ENCODE measurements at regions not wholly inside any gene's neighbourhood (a gene's known extent, or its start where the extent isn't known, plus 50 kb on each side); places are given as distances from the start of the nearest gene placed in this dataset.

- Histone ChIP-seq H3K4me3 (ENCODE audit: low read depth, low read length, poor library complexity, severe bottlenecking) (no peak overlapping the region), H3K4me1 (ENCODE audit: insufficient read depth, low read length, poor library complexity, severe bottlenecking) (no peaks in the 10 kb centered on the region), H3K36me3 (ENCODE audit: insufficient read depth, low read length, poor library complexity, severe bottlenecking) (no peaks in the 10 kb centered on the region), H3K27me3 (replicated peaks; ENCODE audit: insufficient read depth, low read depth, low read length, poor library complexity) (peaks cover 19% of the 10 kb centered on the region), H3K27ac (ENCODE audit: low read depth, low read length, poor library complexity, severe bottlenecking) (no peak overlapping the region), H3K9me3 (ENCODE audit: low read depth, low read length, poor library complexity, severe bottlenecking) (no peaks in the 10 kb centered on the region)
- ChIA-PET POLR2A (ENCODE audit: low non-redundant PET) (no interaction called here), CTCF (no interaction called here)
- intact Hi-C loops (cut with micrococcal nuclease; ENCODE audit: unreplicated experiment): no loop called here
- no TSS peak for BruUV-seq (replicated peaks)
- DNase-seq (ENCODE audit: low spot score): no peak
- no peak for TF ChIP-seq EZH2 (IDR thresholded peaks at IDR 0.05; ENCODE audit: borderline replicate concordance, low read depth, low read length, poor library complexity, severe bottlenecking)
- TF ChIP-seq CTCF (conservative IDR thresholded peaks at IDR 0.05; ENCODE audit: low read depth, low read length): no peak
Observed at GRCh38 chr20:41998539-41999341, 380.6 kb upstream of the CHD6 start.

- DNase-seq (ENCODE audit: low spot score): no peak
- Histone ChIP-seq H3K27ac (ENCODE audit: low read depth, low read length, poor library complexity, severe bottlenecking) (no peak overlapping the region), H3K4me3 (ENCODE audit: low read depth, low read length, poor library complexity, severe bottlenecking) (no peak overlapping the region), H3K9me3 (ENCODE audit: low read depth, low read length, poor library complexity, severe bottlenecking) (no peaks in the 10 kb centered on the region), H3K36me3 (ENCODE audit: insufficient read depth, low read length, poor library complexity, severe bottlenecking) (no peaks in the 10 kb centered on the region), H3K4me1 (ENCODE audit: insufficient read depth, low read length, poor library complexity, severe bottlenecking) (no peaks in the 10 kb centered on the region), H3K27me3 (replicated peaks; ENCODE audit: insufficient read depth, low read depth, low read length, poor library complexity) (peaks cover 11% of the 10 kb centered on the region)
- intact Hi-C loops (cut with micrococcal nuclease; ENCODE audit: unreplicated experiment): no loop called here
- BruUV-seq (replicated peaks): no TSS peak
- no peak for TF ChIP-seq EZH2 (IDR thresholded peaks at IDR 0.05; ENCODE audit: borderline replicate concordance, low read depth, low read length, poor library complexity, severe bottlenecking)
- no peak for TF ChIP-seq CTCF (conservative IDR thresholded peaks at IDR 0.05; ENCODE audit: low read depth, low read length)
- POLR2A ChIA-PET (ENCODE audit: low non-redundant PET): no interaction called here
- CTCF ChIA-PET: no interaction called here
Observed at GRCh38 chr20:41996951-41997350, 378.8 kb upstream of the CHD6 start.

GRCh38 chr20:41992481-41992880, 374.3 kb upstream of the CHD6 start:
- no peak overlapping the region for H3K4me3 ChIP-seq (ENCODE audit: low read depth, low read length, poor library complexity, severe bottlenecking)
- BruUV-seq (replicated peaks): no TSS peak
- no peak for TF ChIP-seq EZH2 (IDR thresholded peaks at IDR 0.05; ENCODE audit: borderline replicate concordance, low read depth, low read length, poor library complexity, severe bottlenecking)
- ChIA-PET POLR2A (ENCODE audit: low non-redundant PET) (no interaction called here), CTCF (no interaction called here)
- no peaks in the 10 kb centered on the region for H3K36me3 ChIP-seq (ENCODE audit: insufficient read depth, low read length, poor library complexity, severe bottlenecking)
- no peak overlapping the region for H3K27ac ChIP-seq (ENCODE audit: low read depth, low read length, poor library complexity, severe bottlenecking)
- no peak for DNase-seq (ENCODE audit: low spot score)
- H3K9me3 ChIP-seq (ENCODE audit: low read depth, low read length, poor library complexity, severe bottlenecking): no peaks in the 10 kb centered on the region
- intact Hi-C loops (cut with micrococcal nuclease; ENCODE audit: unreplicated experiment): no loop called here
- H3K27me3 ChIP-seq (replicated peaks; ENCODE audit: insufficient read depth, low read depth, low read length, poor library complexity): peaks cover 22% of the 10 kb centered on the region
- H3K4me1 ChIP-seq (ENCODE audit: insufficient read depth, low read length, poor library complexity, severe bottlenecking): no peaks in the 10 kb centered on the region

- no peak overlapping the region for H3K4me3 ChIP-seq (ENCODE audit: low read depth, low read length, poor library complexity, severe bottlenecking)
Observed at GRCh38 chr20:41991412-41991811, 373.2 kb upstream of the CHD6 start.

More at GRCh38 chr20:41991412-41991811, 373.2 kb upstream of the CHD6 start:
- intact Hi-C loops (cut with micrococcal nuclease; ENCODE audit: unreplicated experiment): no loop called here
- H3K27ac ChIP-seq (ENCODE audit: low read depth, low read length, poor library complexity, severe bottlenecking): no peak overlapping the region
- no peak for DNase-seq (ENCODE audit: low spot score)
- no peak for TF ChIP-seq CTCF (conservative IDR thresholded peaks at IDR 0.05; ENCODE audit: low read depth, low read length)
- no peak for TF ChIP-seq EZH2 (IDR thresholded peaks at IDR 0.05; ENCODE audit: borderline replicate concordance, low read depth, low read length, poor library complexity, severe bottlenecking)
- no peaks in the 10 kb centered on the region for H3K9me3 ChIP-seq (ENCODE audit: low read depth, low read length, poor library complexity, severe bottlenecking)
- POLR2A ChIA-PET (ENCODE audit: low non-redundant PET): no interaction called here
- CTCF ChIA-PET: no interaction called here
- BruUV-seq (replicated peaks): no TSS peak
- H3K36me3 ChIP-seq (ENCODE audit: insufficient read depth, low read length, poor library complexity, severe bottlenecking): no peaks in the 10 kb centered on the region
- H3K27me3 ChIP-seq (replicated peaks; ENCODE audit: insufficient read depth, low read depth, low read length, poor library complexity): peaks cover 22% of the 10 kb centered on the region
- H3K4me1 ChIP-seq (ENCODE audit: insufficient read depth, low read length, poor library complexity, severe bottlenecking): no peaks in the 10 kb centered on the region
